GM12875 (cell line): ENCODE measurements at regions not wholly inside any gene's neighbourhood (a gene's known extent, or its start where the extent isn't known, plus 50 kb on each side); places are given as distances from the start of the nearest gene placed in this dataset.

Experiments used
- H3K4me3 ChIP-seq: one replicate; pipeline ENCODE4 v1.5.1; 2011; ENCODE audit warnings: low read depth, low read length, control low read depth
- CTCF ChIP-seq: IDR thresholded peaks from 2 replicates; pipeline ENCODE4 v1.5.1; 2011; ENCODE audit warnings: low read depth, mild to moderate bottlenecking, control low read depth, inconsistent platforms, low read length, moderate library complexity, borderline replicate concordance; ENCODE audit not compliant: insufficient read depth

- H3K4me3 ChIP-seq = no peak overlapping the region
Measured at GRCh38 chr16:48949636-48950035, 332.0 kb downstream of the CBLN1 start.

GRCh38 chr16:48948911-48949310 lies 332.7 kb downstream of the CBLN1 start:
- no peak for TF ChIP-seq CTCF
- no peak overlapping the region for H3K4me3 ChIP-seq

More at GRCh38 chr16:48949636-48950035, 332.0 kb downstream of the CBLN1 start:
- TF ChIP-seq CTCF = no peak

GRCh38 chr16:48947371-48947713 lies 334.3 kb downstream of the CBLN1 start:
- TF ChIP-seq CTCF = no peak
- no peak overlapping the region for H3K4me3 ChIP-seq

GRCh38 chr16:48946686-48947370 lies 334.8 kb downstream of the CBLN1 start:
- no peak overlapping the region for H3K4me3 ChIP-seq
- no peak for TF ChIP-seq CTCF

- TF ChIP-seq CTCF = no peak
Measured at GRCh38 chr16:48942996-48943395, 333.0 kb upstream of the N4BP1 start.

GRCh38 chr16:48936811-48937210 lies 326.8 kb upstream of the N4BP1 start:
- H3K4me3 ChIP-seq = no peak overlapping the region
- TF ChIP-seq CTCF = no peak

More at GRCh38 chr16:48942996-48943395, 333.0 kb upstream of the N4BP1 start:
- no peak overlapping the region for H3K4me3 ChIP-seq

GRCh38 chr16:48932216-48932855 lies 322.4 kb upstream of the N4BP1 start:
- TF ChIP-seq CTCF = no peak

More at GRCh38 chr16:48932216-48932855, 322.4 kb upstream of the N4BP1 start:
- H3K4me3 ChIP-seq = no peak overlapping the region
